K562 (cell line): ENCODE measurements at regions not wholly inside any gene's neighbourhood (a gene's known extent, or its start where the extent isn't known, plus 50 kb on each side); places are given as distances from the start of the nearest gene placed in this dataset.

Experiments
- ATAC-seq: fragments of 200-7000 bp; cut with Tn5 transposase; 3 replicates; pipeline ENCODE4 v1.9.1; 2020; ENCODE audit warnings: moderate library complexity
- BruUV-seq: library from RNA; stranded (reverse); fragments of 400-500 nt; replicated peaks from 2 replicates; lab custom pipeline; 2021; lab: Mats Ljungman, UMichigan
- CTCF ChIA-PET: fragments of 300-600 bp; formaldehyde crosslinking; extraction: SDS; loops from one replicate; lab custom pipeline; 2021; ENCODE audit warnings: low intra/inter-chr PET ratio; lab: Yijun Ruan, JAX
- POLR2A ChIA-PET: fragments of 300-600, 350-650 bp; sonication (Branson Sonifier 250); formaldehyde crosslinking; extraction: SDS; loops from one replicate; lab custom pipeline; 2021; ENCODE audit warnings: antibody characterized with exemption, inconsistent platforms; lab: Yijun Ruan, JAX
- DNase-seq, 4 experiments: peaks; one replicate each; pipeline versions ENCODE4 v3.0.0 to v3.0.0-alpha.2; 2011 to 2018; ENCODE audit warnings: low spot score in 3 of 4, mixed read lengths in 3 of 4; ENCODE audit errors: extremely low read depth in 1 of 4
- FAIRE-seq: peaks from 2 replicates; lab custom pipeline; 2011; peaks lifted over from hg19 to GRCh38; lab: Jason Lieb, UNC
- H2AFZ ChIP-seq: 2 replicates; pipeline ENCODE4 v1.6.0; 2011; ENCODE audit warnings: low read depth, low read length, control low read depth, inconsistent platforms
- H3K27ac ChIP-seq: fragments of 200-600 bp; 3 replicates; pipeline ENCODE4 v1.8.0; 2011; ENCODE audit warnings: low read depth, mild to moderate bottlenecking, control low read depth, inconsistent platforms, low read length, moderate library complexity, mixed read lengths; ENCODE audit errors: extremely low read depth
- H3K27me3 ChIP-seq, 2 experiments: fragments of 300-600 bp in 1 of 2; 2 replicates in 1 of 2; 3 replicates in 1 of 2; pipeline versions ENCODE4 v1.6.0 to v1.8.0; 2011; ENCODE audit warnings: inconsistent platforms in 2 of 2, low read length in 2 of 2, mild to moderate bottlenecking in 1 of 2, mixed read lengths in 1 of 2, moderate library complexity in 1 of 2; ENCODE audit not compliant: control insufficient read depth in 2 of 2, insufficient read depth in 2 of 2
- H3K36me3 ChIP-seq: fragments of 300-600 bp; 3 replicates; pipeline ENCODE4 v1.8.0; 2011; ENCODE audit warnings: mild to moderate bottlenecking, low read length, inconsistent platforms; ENCODE audit not compliant: control insufficient read depth, insufficient read depth
- H3K4me1 ChIP-seq, 2 experiments: fragments of 200-600 bp in 1 of 2; replicated peaks in 1 of 2; 2 replicates in 1 of 2; 3 replicates in 1 of 2; pipeline versions ENCODE4 v1.5.1 to v1.8.0; 2011; ENCODE audit warnings: inconsistent platforms in 2 of 2, low read length in 2 of 2, mild to moderate bottlenecking in 1 of 2, mixed read lengths in 1 of 2, moderate library complexity in 1 of 2; ENCODE audit not compliant: control insufficient read depth in 2 of 2, insufficient read depth in 2 of 2
- H3K4me2 ChIP-seq: 2 replicates; pipeline ENCODE4 v1.6.1; 2011; ENCODE audit warnings: low read length, control low read depth, inconsistent platforms, mixed read lengths; ENCODE audit not compliant: insufficient read depth
- H3K4me3 ChIP-seq: fragments of 200-600 bp; sonication (generic), shearing (Covaris generic); 2 replicates; pipeline ENCODE4 v1.5.1; 2016; ENCODE audit warnings: control low read depth, inconsistent platforms
- H3K79me2 ChIP-seq: fragments of 200-600 bp; 3 replicates; pipeline ENCODE4 v1.8.0; 2011; ENCODE audit warnings: low read length, inconsistent platforms; ENCODE audit not compliant: control insufficient read depth, insufficient read depth
- H3K9ac ChIP-seq, 2 experiments: 2 replicates each; pipeline versions ENCODE4 v1.6.0 to v1.6.1; 2011; ENCODE audit warnings: low read depth in 2 of 2, low read length in 2 of 2, control low read depth in 1 of 2, inconsistent platforms in 1 of 2, mild to moderate bottlenecking in 1 of 2, mixed read lengths in 1 of 2; ENCODE audit not compliant: insufficient read depth in 1 of 2
- H3K9me1 ChIP-seq: one replicate; pipeline ENCODE4 v1.6.0; 2011; ENCODE audit warnings: inconsistent platforms, mild to moderate bottlenecking, low read length, moderate library complexity; ENCODE audit not compliant: control insufficient read depth, insufficient read depth
- H3K9me3 ChIP-seq: replicated peaks from 2 replicates; pipeline ENCODE4 v1.5.1; 2011; ENCODE audit warnings: low read depth, low read length, inconsistent platforms; ENCODE audit not compliant: control insufficient read depth, insufficient read depth
- H4K20me1 ChIP-seq: replicated peaks from 2 replicates; pipeline ENCODE4 v1.6.1; 2011; ENCODE audit warnings: low read length, inconsistent platforms, mixed read lengths; ENCODE audit not compliant: control insufficient read depth, insufficient read depth
- ATF7 ChIP-seq: fragments of 450-650 bp; IDR thresholded peaks from 2 replicates; pipeline ENCODE4 v1.7.1; 2014; ENCODE audit warnings: mild to moderate bottlenecking, moderate library complexity
- ETS2 ChIP-seq: IDR thresholded peaks from 2 replicates; pipeline ENCODE4 v1.6.1; 2016; ENCODE audit warnings: borderline replicate concordance, missing genetic modification characterization, mild to moderate bottlenecking, moderate library complexity, missing compliant biosample characterization; ENCODE audit not compliant: poor library complexity, severe bottlenecking
- FIP1L1 ChIP-seq: fragments of 200-400 bp; formaldehyde crosslinking; IDR thresholded peaks from 2 replicates; pipeline ENCODE4 v1.6.1; 2018; ENCODE audit warnings: mild to moderate bottlenecking, low read depth, low read length; ENCODE audit not compliant: poor library complexity, severe bottlenecking
- GTF2F1 ChIP-seq: IDR thresholded peaks from 2 replicates; pipeline ENCODE4 v1.6.1; 2011; ENCODE audit warnings: low read depth, low read length, improper control_type of control experiment
- HNRNPL ChIP-seq: fragments of 200-400 bp; formaldehyde crosslinking; IDR thresholded peaks from 2 replicates; pipeline ENCODE4 v1.6.1; 2017; ENCODE audit warnings: low read depth, mild to moderate bottlenecking, low read length
- SMARCB1 ChIP-seq: IDR thresholded peaks from 2 replicates; pipeline ENCODE4 v1.6.1; 2011; ENCODE audit warnings: improper control_type of control experiment, low read depth; ENCODE audit not compliant: insufficient read length
- SPI1 ChIP-seq: IDR thresholded peaks from 2 replicates; pipeline ENCODE4 v1.6.1; 2011; ENCODE audit warnings: low read depth, low read length, control low read depth, borderline replicate concordance
- THRB ChIP-seq: fragments of 450-650 bp; formaldehyde crosslinking; conservative IDR thresholded peaks from 2 replicates; pipeline ENCODE4 v1.4.0; 2022; ENCODE audit warnings: mild to moderate bottlenecking, missing genetic modification characterization
- ZBTB7A ChIP-seq: IDR thresholded peaks from 2 replicates; pipeline ENCODE4 v1.6.1; 2011; ENCODE audit warnings: low read depth, mild to moderate bottlenecking, low read length, moderate library complexity, borderline replicate concordance; ENCODE audit not compliant: control insufficient read depth
- ZNF316 ChIP-seq: fragments of 450-650 bp; IDR thresholded peaks from 2 replicates; pipeline ENCODE4 v1.6.1; 2016
- ZNF436 ChIP-seq: fragments of 250-450, 450-650 bp; sonication (Bioruptor Pico); formaldehyde crosslinking; IDR thresholded peaks from 2 replicates; pipeline ENCODE4 v1.7.0; 2020; ENCODE audit warnings: mild to moderate bottlenecking
- ZNF589 ChIP-seq: fragments of 200-800 bp; sonication (Bioruptor generic); IDR thresholded peaks from 2 replicates; pipeline ENCODE4 v1.6.1; 2016; ENCODE audit warnings: low read depth, missing genetic modification characterization, missing compliant biosample characterization
- ZNF764 ChIP-seq: fragments of 250-450 bp; sonication (Bioruptor Pico); IDR thresholded peaks from 2 replicates; pipeline ENCODE4 v1.4.0; 2020; ENCODE audit warnings: low read depth, mild to moderate bottlenecking, moderate library complexity
- WGBS: fragments of 100-300 bp; shearing (Covaris generic); methylation state at CpG from one replicate; pipeline ENCODE4 v1.1.6; 2016; ENCODE audit warnings: low coverage, mixed read lengths; ENCODE audit not compliant: insufficient coverage; ENCODE audit errors: missing lambda C conversion rate; 5-methylcytosine and 5-hydroxymethylcytosine counted together
- in situ Hi-C: fragments of 300-500 bp; cut with MboI; formaldehyde crosslinking; loops from 4 replicates; pipeline ENCODE4 v1.15.0; 2018; ENCODE audit warnings: inconsistent platforms, mixed read lengths
- intact Hi-C: fragments of 100-400 bp; cut with micrococcal nuclease; formaldehyde crosslinking; loops from 2 replicates; pipeline ENCODE4 v1.14.2; 2022

- TF ChIP-seq ZNF764 (CRISPR knock-in tag) (no peak), ETS2 (tag) (no peak), ZNF436 (CRISPR knock-in tag) (no peak), ZBTB7A (no peak), ZNF589 (CRISPR knock-in tag) (no peak), SMARCB1 (no peak), FIP1L1 (no peak), ATF7 (no peak)
These were observed 301.1 kb downstream of the MATN1 start (continued) for GRCh38 chr1:30422251-30422650.

- DNase-seq, result no peak
- Histone ChIP-seq H3K4me2 (no peak overlapping the region), H3K36me3 (no peaks in the 10 kb centered on the region), H3K9me1 (no peaks in the 10 kb centered on the region), H2AFZ (no peak overlapping the region), H3K4me3 (no peak overlapping the region), H3K79me2 (no peaks in the 10 kb centered on the region), H3K9ac (no peak overlapping the region), H4K20me1 (0 out of 2 replicates have a peak, but pooled peaks cover 3% of the 10 kb centered on the region), H3K4me1 (no peaks in the 10 kb centered on the region), H3K9me3 (no peaks in the 10 kb centered on the region), H3K27me3 (peaks cover 2 to 19% of the 10 kb centered on the region in 2 experiments; a peak in 1 of 5 replicates), H3K27ac (no peak overlapping the region)
- FAIRE-seq, result no peak
- BruUV-seq, result no TSS peak
- in situ Hi-C loops (no loop called here), intact Hi-C loops (no loop called here)
- ChIA-PET POLR2A (interaction anchor here (1.5 kb wide), 1 partner anchor 57 kb away, joined by 3 read pairs; no protein-coding TSS in a partner anchor), CTCF (no interaction called here)
- no peak for ATAC-seq
- under 1% methylated on average over 7 of the region's 7 CpGs for WGBS
- TF ChIP-seq HNRNPL, result no peak
- no peak for TF ChIP-seq GTF2F1
- no peak for TF ChIP-seq ZNF316
- no peak for TF ChIP-seq SPI1
- no peak for TF ChIP-seq THRB (CRISPR knock-in tag)
These were observed 302.8 kb downstream of the MATN1 start for GRCh38 chr1:30420519-30421050.
